Activated T-cell treated with anti-CD3 and anti-CD28 coated beads, Interleukin-2, amount 50 U/mL, for 24 hours (primary cell): ENCODE measurements at regions not wholly inside any gene's neighbourhood (a gene's known extent, or its start where the extent isn't known, plus 50 kb on each side); places are given as distances from the start of the nearest gene placed in this dataset.

Experiments
- DNase-seq: peaks from one replicate; pipeline ENCODE4 v3.0.0-alpha.2; 2020
- H3K27ac Mint-ChIP-seq: 2 replicates; pipeline ENCODE4 v1.8.0; 2020; ENCODE audit warnings: mild to moderate bottlenecking, mixed read lengths
- H3K27me3 Mint-ChIP-seq: 2 replicates; pipeline ENCODE4 v1.8.0; 2020; ENCODE audit warnings: mixed read lengths
- H3K36me3 Mint-ChIP-seq: 2 replicates; pipeline ENCODE4 v1.8.0; 2020; ENCODE audit warnings: low read depth, mixed read lengths
- H3K4me1 Mint-ChIP-seq: 2 replicates; pipeline ENCODE4 v1.8.0; 2020; ENCODE audit warnings: low read depth, mixed read lengths
- H3K4me3 Mint-ChIP-seq: 2 replicates; pipeline ENCODE4 v1.8.0; 2020; ENCODE audit warnings: mild to moderate bottlenecking, moderate library complexity, mixed read lengths
- H3K9me3 Mint-ChIP-seq: 2 replicates; pipeline ENCODE4 v1.8.0; 2020; ENCODE audit warnings: mixed read lengths

- peaks cover 5% of the 10 kb centered on the region for H3K4me1 Mint-ChIP-seq
- H3K27ac Mint-ChIP-seq: no peak overlapping the region
- H3K9me3 Mint-ChIP-seq: peaks cover 3% of the 10 kb centered on the region
- no peak for DNase-seq
- H3K27me3 Mint-ChIP-seq: peaks cover 23% of the 10 kb centered on the region
- no peaks in the 10 kb centered on the region for H3K36me3 Mint-ChIP-seq
- no peak overlapping the region for H3K4me3 Mint-ChIP-seq
Measured at GRCh38 chr2:234550056-234550455, 53.2 kb upstream of the ARL4C start.

- Mint-ChIP-seq H3K27me3 (peaks cover 23% of the 10 kb centered on the region), H3K4me3 (no peak overlapping the region), H3K9me3 (no peaks in the 10 kb centered on the region), H3K36me3 (no peaks in the 10 kb centered on the region), H3K27ac (no peak overlapping the region), H3K4me1 (peaks cover 7% of the 10 kb centered on the region)
- DNase-seq: no peak
Measured at GRCh38 chr2:234548695-234549420, 52.0 kb upstream of the ARL4C start.

GRCh38 chr2:234546770-234547169 lies 49.9 kb upstream of the ARL4C start:
- Mint-ChIP-seq H3K36me3 (no peaks in the 10 kb centered on the region), H3K27me3 (peaks cover 23% of the 10 kb centered on the region), H3K27ac (no peak overlapping the region), H3K4me1 (peaks cover 7% of the 10 kb centered on the region), H3K9me3 (no peaks in the 10 kb centered on the region), H3K4me3 (no peak overlapping the region)
- no peak for DNase-seq
